HCT116 (cell line): ENCODE measurements at regions not wholly inside any gene's neighbourhood (a gene's known extent, or its start where the extent isn't known, plus 50 kb on each side); places are given as distances from the start of the nearest gene placed in this dataset.

Source experiments
- ATAC-seq: fragments of 200-7000 bp; cut with Tn5 transposase; 2 replicates; pipeline ENCODE4 v1.9.1; 2020; ENCODE audit warnings: mild to moderate bottlenecking, moderate library complexity
- BruUV-seq: library from RNA; stranded (reverse); fragments of 400-500 nt; replicated peaks from 2 replicates; lab custom pipeline; 2021; lab: Mats Ljungman, UMichigan
- CTCF ChIA-PET: fragments of 300-600 bp; sonication (Branson Sonifier 250); formaldehyde crosslinking; loops from one replicate; lab custom pipeline; 2021; ENCODE audit warnings: antibody characterized with exemption; lab: Charles Lee
- POLR2A ChIA-PET: fragments of 300-600, 350-600 bp; sonication (Branson Sonifier 250); formaldehyde crosslinking; loops from one replicate; lab custom pipeline; 2021; ENCODE audit warnings: antibody characterized with exemption; lab: Charles Lee
- RAD21 ChIA-PET, 2 experiments: fragments of 300-600 bp; sonication (Branson Sonifier 250); formaldehyde crosslinking; loops; one replicate each; lab custom pipeline; 2023; ENCODE audit warnings: low total read pairs in 2 of 2; ENCODE audit not compliant: uncharacterized antibody in 2 of 2, unreplicated experiment in 2 of 2, low non-redundant PET in 1 of 2; lab: Charles Lee
- DNase-seq: peaks from one replicate; pipeline ENCODE4 v3.0.0-alpha.2; 2010; ENCODE audit warnings: low read depth, low spot score
- H2AFZ ChIP-seq: fragments of 200-600 bp; shearing (Covaris generic), sonication (generic); 2 replicates; pipeline ENCODE4 v1.6.1; 2017; ENCODE audit warnings: low read depth, mixed run types, mixed read lengths, antibody characterized with exemption, low read length; ENCODE audit not compliant: poor library complexity, severe bottlenecking
- H3K27ac ChIP-seq: 2 replicates; pipeline ENCODE4 v1.5.1; 2012; ENCODE audit warnings: low read depth, low read length
- H3K27me3 ChIP-seq: fragments of 200-600 bp; sonication (generic); 2 replicates; pipeline ENCODE4 v1.6.1; 2016; ENCODE audit warnings: mixed run types, low read length, mixed read lengths; ENCODE audit not compliant: insufficient read depth
- H3K36me3 ChIP-seq, 2 experiments: fragments of 200-500 bp in 1 of 2; fragments of 200-600 bp in 1 of 2; sonication (Bioruptor generic) in 1 of 2; sonication (generic) in 1 of 2; 2 replicates each; pipeline versions ENCODE4 v1.5.1 to v1.6.1; 2014 to 2016; ENCODE audit warnings: low read length in 2 of 2, inconsistent platforms in 1 of 2, mixed read lengths in 1 of 2, mixed run types in 1 of 2; ENCODE audit not compliant: insufficient read depth in 2 of 2, control insufficient read depth in 1 of 2
- H3K4me1 ChIP-seq, 2 experiments: fragments of 200-600 bp in 1 of 2; sonication (generic) in 1 of 2; 2 replicates each; pipeline versions ENCODE4 v1.5.1 to v1.6.1; 2012 to 2017; ENCODE audit warnings: low read length in 2 of 2, inconsistent platforms in 1 of 2, mild to moderate bottlenecking in 1 of 2, mixed read lengths in 1 of 2, mixed run types in 1 of 2, moderate library complexity in 1 of 2; ENCODE audit not compliant: insufficient read depth in 2 of 2, control insufficient read depth in 1 of 2
- H3K4me2 ChIP-seq: fragments of 200-600 bp; sonication (generic); 2 replicates; pipeline ENCODE4 v1.6.1; 2017; ENCODE audit warnings: mixed run types, low read length, mixed read lengths
- H3K4me3 ChIP-seq, 2 experiments: fragments of 200-600 bp in 1 of 2; sonication (generic) in 1 of 2; replicated peaks in 1 of 2; 2 replicates each; pipeline ENCODE4 v1.5.1; 2011 to 2016; ENCODE audit warnings: low read length in 2 of 2, control low read depth in 1 of 2, low read depth in 1 of 2, mild to moderate bottlenecking in 1 of 2, mixed read lengths in 1 of 2, mixed run types in 1 of 2
- H3K79me2 ChIP-seq: fragments of 200-600 bp; sonication (generic); 2 replicates; pipeline ENCODE4 v1.6.1; 2017; ENCODE audit warnings: mild to moderate bottlenecking, mixed run types, low read length, moderate library complexity, mixed read lengths; ENCODE audit not compliant: insufficient read depth
- H3K9ac ChIP-seq: fragments of 200-600 bp; sonication (generic); 2 replicates; pipeline ENCODE4 v1.6.1; 2016; ENCODE audit warnings: low read length, mixed read lengths
- H3K9me2 ChIP-seq: fragments of 200-600 bp; sonication (generic), shearing (Covaris generic); 2 replicates; pipeline ENCODE4 v1.6.1; 2017; ENCODE audit warnings: mixed run types, mild to moderate bottlenecking, moderate library complexity; ENCODE audit not compliant: insufficient read depth
- H3K9me3 ChIP-seq, 2 experiments: fragments of 200-500 bp in 1 of 2; fragments of 200-600 bp in 1 of 2; sonication (Bioruptor generic) in 1 of 2; sonication (generic) in 1 of 2; 2 replicates each; pipeline ENCODE4 v1.6.1; 2014 to 2017; ENCODE audit warnings: low read length in 2 of 2, mixed read lengths in 2 of 2, inconsistent platforms in 1 of 2, low read depth in 1 of 2, mild to moderate bottlenecking in 1 of 2, mixed run types in 1 of 2, moderate library complexity in 1 of 2; ENCODE audit not compliant: control insufficient read depth in 1 of 2, insufficient read depth in 1 of 2
- H4K20me1 ChIP-seq: fragments of 200-600 bp; sonication (generic), shearing (Covaris generic); 2 replicates; pipeline ENCODE4 v1.6.1; 2017; ENCODE audit warnings: mixed run types, mild to moderate bottlenecking, moderate library complexity; ENCODE audit not compliant: insufficient read depth
- CTCF ChIP-seq, 3 experiments: fragments of 200-600 bp in 1 of 3; sonication (generic) in 1 of 3; IDR thresholded peaks in 2 of 3; conservative IDR thresholded peaks in 1 of 3; 2 replicates each; pipeline ENCODE4 v1.5.1; 2012 to 2017; ENCODE audit warnings: low read depth in 2 of 3, low read length in 2 of 3, antibody characterized with exemption in 1 of 3, borderline replicate concordance in 1 of 3, control low read depth in 1 of 3, mild to moderate bottlenecking in 1 of 3, mixed read lengths in 1 of 3, mixed run types in 1 of 3, moderate library complexity in 1 of 3; ENCODE audit not compliant: insufficient read depth in 1 of 3
- EGR1 ChIP-seq: IDR thresholded peaks from 2 replicates; pipeline ENCODE4 v1.6.1; 2012; ENCODE audit warnings: low read depth
- ELF1 ChIP-seq: IDR thresholded peaks from 2 replicates; pipeline ENCODE4 v1.6.1; 2012; ENCODE audit warnings: low read depth, borderline replicate concordance
- EZH2 ChIP-seq: fragments of 200-600 bp; sonication (generic); IDR thresholded peaks from 2 replicates; pipeline ENCODE4 v1.6.1; 2017; ENCODE audit warnings: antibody characterized with exemption, mixed run types
- EZH2phosphoT487 ChIP-seq: fragments of 200-600 bp; IDR thresholded peaks from 2 replicates; pipeline ENCODE4 v1.6.1; 2018; ENCODE audit warnings: antibody characterized with exemption, borderline replicate concordance
- JUND ChIP-seq: IDR thresholded peaks from 2 replicates; pipeline ENCODE4 v1.6.1; 2012
- POLR2A ChIP-seq: IDR thresholded peaks from 2 replicates; pipeline ENCODE4 v1.7.0; 2011; ENCODE audit warnings: borderline replicate concordance; ENCODE audit not compliant: insufficient read depth, insufficient read length; ENCODE audit errors: extremely low read depth
- RAD21 ChIP-seq: IDR thresholded peaks from 2 replicates; pipeline ENCODE4 v1.6.1; 2012; ENCODE audit warnings: low read depth, mild to moderate bottlenecking
- SIN3A ChIP-seq: IDR thresholded peaks from 2 replicates; pipeline ENCODE4 v1.6.1; 2012; ENCODE audit warnings: low read depth
- SP1 ChIP-seq: IDR thresholded peaks from 2 replicates; pipeline ENCODE4 v1.6.1; 2012; ENCODE audit warnings: low read depth
- TCF7L2 ChIP-seq: IDR thresholded peaks from 2 replicates; pipeline ENCODE4 v1.7.0; 2011; ENCODE audit warnings: borderline replicate concordance, inconsistent platforms; ENCODE audit not compliant: insufficient read depth, insufficient read length; ENCODE audit errors: extremely low read depth
- YY1 ChIP-seq: IDR thresholded peaks from 2 replicates; pipeline ENCODE4 v1.6.1; 2011; ENCODE audit warnings: low read length, low read depth, moderate library complexity, mild to moderate bottlenecking; ENCODE audit not compliant: insufficient replicate concordance; ENCODE audit errors: extremely low read depth
- ZBTB33 ChIP-seq: IDR thresholded peaks from 2 replicates; pipeline ENCODE4 v1.6.1; 2011; ENCODE audit warnings: mild to moderate bottlenecking, low read length, moderate library complexity; ENCODE audit not compliant: insufficient replicate concordance; ENCODE audit errors: extremely low read depth
- ZFX ChIP-seq: fragments of 450-650 bp; IDR thresholded peaks from 2 replicates; pipeline ENCODE4 v1.6.1; 2017
- ZNF274 ChIP-seq: fragments of 200-500 bp; sonication (Bioruptor generic); IDR thresholded peaks from 2 replicates; pipeline ENCODE4 v1.6.1; 2014; ENCODE audit warnings: mild to moderate bottlenecking, low read depth, low read length, inconsistent platforms
- intact Hi-C: fragments of 100-400 bp; cut with micrococcal nuclease; formaldehyde crosslinking; loops from 2 replicates; pipeline ENCODE4 v1.10.0; 2022
- TF ChIP-seq, protein P1 (sequence below): IDR thresholded peaks from 2 replicates; pipeline ENCODE4 v1.6.1; 2012

DNA sequence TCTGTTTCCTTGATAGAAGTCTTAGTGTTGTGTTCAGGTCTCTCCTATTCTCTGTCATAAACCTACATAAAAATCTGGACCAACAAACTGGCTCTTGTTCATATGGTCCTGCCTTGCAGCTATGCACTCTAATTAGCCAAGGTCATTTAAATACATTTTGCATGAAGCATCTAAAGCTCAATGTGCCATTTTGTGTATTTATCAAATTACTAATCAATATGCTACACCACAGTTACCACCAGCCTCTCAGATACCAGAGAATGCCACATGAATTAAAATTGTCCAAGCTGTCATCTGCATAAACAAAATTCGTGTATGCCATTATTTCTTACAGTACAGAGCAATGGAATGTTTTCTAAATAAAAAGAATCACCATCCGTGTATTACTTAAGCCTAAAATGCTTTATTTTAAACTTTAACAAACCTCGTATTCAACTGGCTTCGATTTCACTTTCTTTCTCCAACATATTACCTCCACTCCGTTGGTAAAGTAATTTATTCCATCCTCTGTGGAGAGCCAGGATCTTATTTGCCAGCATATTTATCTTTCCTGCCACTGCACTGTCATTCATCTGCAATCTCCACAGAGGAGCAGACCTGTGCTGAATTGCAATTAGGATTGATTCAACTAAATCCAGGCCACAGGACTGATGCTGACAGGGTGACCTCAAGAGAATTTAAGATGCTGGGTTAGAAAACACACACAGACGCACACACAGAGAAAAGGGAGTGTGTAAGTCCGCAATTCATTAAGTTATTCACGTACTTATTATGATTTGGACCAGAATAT is 284.1 kb upstream of the FOXG1 start:
- H4K20me1 ChIP-seq, result no peaks in the 10 kb centered on the region
- RAD21 ChIA-PET, result no interaction called here
- TF ChIP-seq EZH2phosphoT487 (no peak), ZFX (no peak)
- TF ChIP-seq, all 23 proteins: peak for 0
- no TSS peak for BruUV-seq
- Histone ChIP-seq H3K9ac (no peak overlapping the region), H3K9me3 (peaks cover 0 to 30% of the 10 kb centered on the region in 2 experiments; a peak in 2 of 4 replicates), H3K27me3 (no peaks in the 10 kb centered on the region), H3K9me2 (no peaks in the 10 kb centered on the region), H3K27ac (no peak overlapping the region), H3K4me1 (no peaks in the 10 kb centered on the region), H3K79me2 (no peaks in the 10 kb centered on the region), H3K4me3 (no peak overlapping the region), H3K4me2 (no peak overlapping the region), H3K36me3 (no peaks in the 10 kb centered on the region), H2AFZ (no peak overlapping the region)
- ChIA-PET CTCF (no interaction called here), POLR2A (no interaction called here)
- ATAC-seq, result no peak
- intact Hi-C loops, result no loop called here
- no peak for DNase-seq

- H3K9ac ChIP-seq, result no peak overlapping the region
- ATAC-seq (no peak), DNase-seq (no peak)
- H3K27me3 ChIP-seq, result no peaks in the 10 kb centered on the region
- peaks cover 0 to 34% of the 10 kb centered on the region in 2 experiments; a peak in 2 of 4 replicates for H3K9me3 ChIP-seq
- RAD21 ChIA-PET, result no interaction called here
- POLR2A ChIA-PET, result no interaction called here
- no peaks in the 10 kb centered on the region for H4K20me1 ChIP-seq
- no peak overlapping the region for H3K27ac ChIP-seq
- no peak overlapping the region for H2AFZ ChIP-seq
- no peaks in the 10 kb centered on the region for H3K4me1 ChIP-seq
- intact Hi-C loops, result no loop called here
- CTCF ChIA-PET, result no interaction called here
- no peaks in the 10 kb centered on the region for H3K36me3 ChIP-seq
- no peak overlapping the region for H3K4me3 ChIP-seq
- no peaks in the 10 kb centered on the region for H3K9me2 ChIP-seq
- H3K79me2 ChIP-seq, result no peaks in the 10 kb centered on the region
- BruUV-seq, result no TSS peak
- H3K4me2 ChIP-seq, result no peak overlapping the region
- no peak for TF ChIP-seq POLR2A
- TF ChIP-seq SP1, result no peak
- no peak for TF ChIP-seq YY1
- TF ChIP-seq ZFX, result no peak
- TF ChIP-seq ZBTB33, result no peak
- TF ChIP-seq EGR1, result no peak
- no peak for TF ChIP-seq CTCF (IDR thresholded peaks at IDR 0.05 in 2 of 3, conservative IDR thresholded peaks at IDR 0.05 in 1 of 3; ENCODE audit: borderline replicate concordance in 1 of 3, insufficient read depth in 1 of 3, low read depth in 2 of 3, low read length in 2 of 3)
- TF ChIP-seq ZNF274, result no peak
- no peak for TF ChIP-seq RAD21
- no peak for TF ChIP-seq SIN3A
- no peak for TF ChIP-seq EZH2
- no peak for TF ChIP-seq ELF1
- no peak for TF ChIP-seq TCF7L2
- TF ChIP-seq, protein P1, sequence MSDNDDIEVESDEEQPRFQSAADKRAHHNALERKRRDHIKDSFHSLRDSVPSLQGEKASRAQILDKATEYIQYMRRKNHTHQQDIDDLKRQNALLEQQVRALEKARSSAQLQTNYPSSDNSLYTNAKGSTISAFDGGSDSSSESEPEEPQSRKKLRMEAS, result no peak
- no peak for TF ChIP-seq JUND
Observed at GRCh38 chr14:28483506-28483905, 283.1 kb upstream of the FOXG1 start.
